ENCODE measurements at regions not wholly inside any gene's neighbourhood (a gene's known extent, or its start where the extent isn't known, plus 50 kb on each side); places are given as distances from the start of the nearest gene placed in this dataset.
"Not testable (repeated sequence)": the region's sequence is repeated elsewhere in the genome, so short reads cannot be mapped to it uniquely, and the experiment has no call there.

DNA sequence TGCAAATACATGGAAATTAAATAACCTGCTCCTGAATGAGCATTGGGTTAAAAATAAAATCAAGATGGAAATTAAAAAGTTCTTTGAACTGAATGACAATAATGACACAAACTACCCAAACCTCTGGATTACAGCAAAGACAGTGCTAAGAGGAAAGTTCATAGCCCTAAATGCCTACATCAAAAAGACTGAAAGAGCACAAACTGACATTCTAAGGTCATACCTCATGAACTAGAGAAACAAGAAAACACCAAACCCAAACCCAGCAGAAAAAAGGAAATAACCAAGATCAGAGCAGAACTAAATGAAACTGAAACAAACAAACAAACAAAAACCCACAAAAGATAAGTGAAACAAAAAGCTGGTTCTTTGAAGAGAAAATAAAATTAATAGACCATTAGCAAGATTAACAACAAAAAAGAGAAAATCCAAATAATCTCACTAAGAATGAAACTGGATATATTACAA lies 138.6 kb upstream of the PAX6 start:
- H3K79me1 ChIP-seq (ENCODE audit: low read depth, low read length); H4K5ac ChIP-seq (ENCODE audit: insufficient read length, low read depth, low read length); H3K27me3 ChIP-seq (replicated peaks in 1 of 4; ENCODE audit: control insufficient read depth in 3 of 4, extremely low read depth in 1 of 4, insufficient read depth in 3 of 4, low read length in 3 of 4); H3K79me2 ChIP-seq (ENCODE audit: control insufficient read depth in 1 of 2, insufficient read depth in 2 of 2, low read length in 2 of 2); FAIRE-seq; POLR2A ChIA-PET (ENCODE audit: partially characterized antibody); H3K18ac ChIP-seq (ENCODE audit: extremely low read depth, low read length); H2BK120ac ChIP-seq (replicated peaks; ENCODE audit: low read depth, low read length); H4K20me1 ChIP-seq (replicated peaks in 1 of 2; ENCODE audit: control insufficient read depth in 1 of 2, insufficient read depth in 2 of 2, low read length in 2 of 2); H3K9me3 ChIP-seq (ENCODE audit: insufficient read depth in 2 of 2, low read depth in 1 of 2, low read length in 1 of 2); H3K4me1 ChIP-seq (replicated peaks in 1 of 4; ENCODE audit: control insufficient read depth in 3 of 4, insufficient read depth in 4 of 4, low read length in 3 of 4); H3K56ac ChIP-seq (replicated peaks; ENCODE audit: insufficient read length, low read depth, low read length); H3K23me2 ChIP-seq (ENCODE audit: low read depth, low read length); CTCF ChIA-PET (ENCODE audit: partially characterized antibody); H2AK5ac ChIP-seq (ENCODE audit: low read depth, low read length); H2BK5ac ChIP-seq (ENCODE audit: low read depth, low read length); H4K8ac ChIP-seq (ENCODE audit: extremely low read depth, insufficient read depth, low read length); H2BK15ac ChIP-seq (ENCODE audit: low read length); H4K91ac ChIP-seq (replicated peaks; ENCODE audit: insufficient read length, low read length); H3K4ac ChIP-seq (replicated peaks; ENCODE audit: insufficient read length, low read depth, low read length); H3K4me2 ChIP-seq (ENCODE audit: insufficient read depth in 1 of 2, low read depth in 2 of 2, low read length in 2 of 2); H3K36me3 ChIP-seq (ENCODE audit: control insufficient read depth in 2 of 4, insufficient read depth in 4 of 4, low read length in 3 of 4); H3K23ac ChIP-seq (ENCODE audit: insufficient read length); H2BK20ac ChIP-seq (ENCODE audit: low read length); DNase-seq (ENCODE audit: low read depth in 1 of 2, low spot score in 2 of 2); H2AFZ ChIP-seq (ENCODE audit: low read length); H3K27ac ChIP-seq (ENCODE audit: low read depth, low read length); H3K14ac ChIP-seq (ENCODE audit: insufficient read length); H2BK12ac ChIP-seq (ENCODE audit: low read depth, low read length); H3K4me3 ChIP-seq (ENCODE audit: extremely low read depth in 1 of 4, insufficient read depth in 2 of 4, low read depth in 3 of 4, low read length in 4 of 4); H3K9ac ChIP-seq (replicated peaks in 1 of 4; ENCODE audit: extremely low read depth in 1 of 4, low read depth in 3 of 4, low read length in 3 of 4): not testable (repeated sequence)

Data from H1 (cell line).